CD4-positive, alpha-beta T cell (primary cell): ENCODE measurements at regions not wholly inside any gene's neighbourhood (a gene's known extent, or its start where the extent isn't known, plus 50 kb on each side); places are given as distances from the start of the nearest gene placed in this dataset.

ENCODE experiments used
- ATAC-seq: fragments of 200-7000 bp; cut with Tn5 transposase; one replicate; pipeline ENCODE4 v1.10.0; 2022; ENCODE audit warnings: mild to moderate bottlenecking; ENCODE audit not compliant: poor library complexity
- CTCF ChIA-PET: fragments of 350-600 bp; sonication (Branson Sonifier 250); formaldehyde crosslinking; loops from one replicate; lab custom pipeline; 2021; ENCODE audit warnings: antibody characterized with exemption, inconsistent platforms; lab: Charles Lee
- POLR2A ChIA-PET: fragments of 350-600 bp; sonication (Branson Sonifier 250); formaldehyde crosslinking; loops from one replicate; lab custom pipeline; 2021; ENCODE audit warnings: antibody characterized with exemption, inconsistent platforms; lab: Charles Lee
- DNase-seq, 14 experiments: peaks; one replicate each; pipeline ENCODE4 v3.0.0-alpha.2; 2013 to 2020; ENCODE audit warnings: mixed read lengths in 2 of 14
- H3K27ac ChIP-seq, 2 donors: one replicate each; pipeline versions ENCODE4 v1.5.1 to v1.7.0; 2013; ENCODE audit warnings: low read length in 2 of 2, low read depth in 1 of 2, mild to moderate bottlenecking in 1 of 2
- H3K27me3 ChIP-seq, 2 experiments: 1 replicate in 1 of 2; 2 replicates in 1 of 2; pipeline versions ENCODE4 v1.6.1 to v1.7.0; 2013; ENCODE audit warnings: low read length in 2 of 2, control low read depth in 1 of 2, mild to moderate bottlenecking in 1 of 2, moderate library complexity in 1 of 2; ENCODE audit not compliant: insufficient read depth in 2 of 2, control insufficient read depth in 1 of 2
- H3K36me3 ChIP-seq: one replicate; pipeline ENCODE4 v1.6.1; 2013; ENCODE audit warnings: low read length, control low read depth; ENCODE audit not compliant: insufficient read depth
- H3K4me1 ChIP-seq: one replicate; pipeline ENCODE4 v1.6.1; 2013; ENCODE audit warnings: low read length, control low read depth; ENCODE audit not compliant: insufficient read depth
- H3K4me3 ChIP-seq: one replicate; pipeline ENCODE4 v1.5.1; 2013; ENCODE audit warnings: mild to moderate bottlenecking, low read length, moderate library complexity
- H3K9me3 ChIP-seq, 2 experiments: 1 replicate in 1 of 2; 2 replicates in 1 of 2; pipeline versions ENCODE4 v1.6.1 to v1.7.0; 2013; ENCODE audit warnings: low read length in 2 of 2, mild to moderate bottlenecking in 2 of 2, control low read depth in 1 of 2, moderate library complexity in 1 of 2; ENCODE audit not compliant: control insufficient read depth in 1 of 2, insufficient read depth in 1 of 2
- H3K27ac Mint-ChIP-seq: one replicate; pipeline ENCODE4 v1.8.0; 2020; ENCODE audit warnings: mixed read lengths
- H3K27me3 Mint-ChIP-seq: one replicate; pipeline ENCODE4 v1.8.0; 2021; ENCODE audit warnings: mixed read lengths
- H3K36me3 Mint-ChIP-seq: one replicate; pipeline ENCODE4 v1.8.0; 2021; ENCODE audit warnings: low read depth, mixed read lengths
- H3K4me1 Mint-ChIP-seq: one replicate; pipeline ENCODE4 v1.8.0; 2021; ENCODE audit warnings: low read depth, mixed read lengths
- H3K4me3 Mint-ChIP-seq: one replicate; pipeline ENCODE4 v1.8.0; 2020; ENCODE audit warnings: mild to moderate bottlenecking, mixed read lengths
- H3K9me3 Mint-ChIP-seq: one replicate; pipeline ENCODE4 v1.8.0; 2020; ENCODE audit warnings: mixed read lengths
- intact Hi-C, 2 experiments: fragments of 100-400 bp; cut with DNase I in 1 of 2; cut with micrococcal nuclease in 1 of 2; formaldehyde crosslinking; loops; one replicate each; pipeline versions ENCODE4 v1.15.1 to v1.9.0; 2023 to 2025; cut with DNase I, micrococcal nuclease
- TF ChIP-seq, protein P1 (sequence below): fragments of 200-600 bp; IDR thresholded peaks from one replicate; pipeline ENCODE4 v1.8.0; 2022; ENCODE audit warnings: antibody characterized with exemption, mild to moderate bottlenecking

DNA sequence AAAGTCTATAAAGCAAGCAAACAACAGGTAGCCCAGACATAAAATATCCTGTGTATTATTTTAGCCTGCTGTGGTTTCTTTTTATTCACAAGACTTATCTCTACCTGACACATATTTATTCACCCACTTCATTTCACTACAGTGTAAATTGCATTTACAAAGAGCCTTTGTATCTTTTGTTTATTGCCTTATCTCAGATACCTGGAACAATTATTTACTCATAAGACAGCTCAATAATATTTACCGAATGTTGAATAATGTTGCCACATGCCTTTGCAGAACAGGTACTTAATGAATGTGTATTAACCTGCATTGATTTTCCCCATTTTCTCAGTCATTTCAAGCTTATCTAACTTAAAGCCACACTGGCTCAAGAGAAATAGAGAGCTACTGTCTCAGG, 603.6 kb downstream of the FBXO15 start:
- intact Hi-C loops: no loop called here
- Histone ChIP-seq H3K4me3 (no peak overlapping the region), H3K27ac (no peak overlapping the region), H3K27me3 (no peaks in the 10 kb centered on the region), H3K4me1 (no peaks in the 10 kb centered on the region), H3K9me3 (peaks cover 0 to 5% of the 10 kb centered on the region in 2 experiments), H3K36me3 (no peaks in the 10 kb centered on the region)
- Mint-ChIP-seq H3K4me3 (no peak overlapping the region), H3K27me3 (no peaks in the 10 kb centered on the region), H3K36me3 (no peaks in the 10 kb centered on the region), H3K9me3 (no peaks in the 10 kb centered on the region), H3K4me1 (no peaks in the 10 kb centered on the region), H3K27ac (no peak overlapping the region)
- no peak for DNase-seq
- CTCF ChIA-PET: no interaction called here
- TF ChIP-seq, protein P1, sequence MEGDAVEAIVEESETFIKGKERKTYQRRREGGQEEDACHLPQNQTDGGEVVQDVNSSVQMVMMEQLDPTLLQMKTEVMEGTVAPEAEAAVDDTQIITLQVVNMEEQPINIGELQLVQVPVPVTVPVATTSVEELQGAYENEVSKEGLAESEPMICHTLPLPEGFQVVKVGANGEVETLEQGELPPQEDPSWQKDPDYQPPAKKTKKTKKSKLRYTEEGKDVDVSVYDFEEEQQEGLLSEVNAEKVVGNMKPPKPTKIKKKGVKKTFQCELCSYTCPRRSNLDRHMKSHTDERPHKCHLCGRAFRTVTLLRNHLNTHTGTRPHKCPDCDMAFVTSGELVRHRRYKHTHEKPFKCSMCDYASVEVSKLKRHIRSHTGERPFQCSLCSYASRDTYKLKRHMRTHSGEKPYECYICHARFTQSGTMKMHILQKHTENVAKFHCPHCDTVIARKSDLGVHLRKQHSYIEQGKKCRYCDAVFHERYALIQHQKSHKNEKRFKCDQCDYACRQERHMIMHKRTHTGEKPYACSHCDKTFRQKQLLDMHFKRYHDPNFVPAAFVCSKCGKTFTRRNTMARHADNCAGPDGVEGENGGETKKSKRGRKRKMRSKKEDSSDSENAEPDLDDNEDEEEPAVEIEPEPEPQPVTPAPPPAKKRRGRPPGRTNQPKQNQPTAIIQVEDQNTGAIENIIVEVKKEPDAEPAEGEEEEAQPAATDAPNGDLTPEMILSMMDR: no peak
- POLR2A ChIA-PET: no interaction called here
- ATAC-seq: no peak

DNA sequence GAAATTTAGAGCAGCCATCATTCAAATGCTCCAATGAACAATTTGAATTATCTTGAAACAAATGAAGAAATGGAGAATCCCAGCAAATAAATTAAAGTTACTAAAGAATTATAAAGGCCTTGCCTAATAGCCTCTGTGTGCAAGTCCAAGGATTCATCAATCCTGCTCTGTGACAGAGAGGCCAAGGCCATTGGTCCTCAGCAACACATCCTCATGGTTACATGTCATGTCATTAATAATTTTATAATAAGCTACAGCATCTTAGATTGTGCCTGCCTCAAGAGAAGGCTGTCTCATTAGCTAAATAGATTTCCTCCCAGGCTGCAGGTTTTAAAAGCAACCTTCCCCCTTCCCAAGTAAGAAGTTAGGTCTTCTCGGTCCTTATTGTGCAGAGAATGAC, 611.6 kb downstream of the FBXO15 start:
- intact Hi-C loops: no loop called here
- no peaks in the 10 kb centered on the region for H3K27me3 ChIP-seq
- TF ChIP-seq, protein P1: no peak
- no peak overlapping the region for H3K27ac ChIP-seq
- no peak overlapping the region for H3K4me3 ChIP-seq
- no peaks in the 10 kb centered on the region for H3K36me3 ChIP-seq
- peaks cover 2% of the 10 kb centered on the region for H3K9me3 Mint-ChIP-seq
- ATAC-seq (no peak), DNase-seq (no peak)
- no peaks in the 10 kb centered on the region for H3K4me1 Mint-ChIP-seq
- H3K27me3 Mint-ChIP-seq: no peaks in the 10 kb centered on the region
- CTCF ChIA-PET: no interaction called here
- H3K36me3 Mint-ChIP-seq: no peaks in the 10 kb centered on the region
- H3K27ac Mint-ChIP-seq: no peak overlapping the region
- H3K4me3 Mint-ChIP-seq: no peak overlapping the region
- POLR2A ChIA-PET: no interaction called here
- no peaks in the 10 kb centered on the region for H3K4me1 ChIP-seq
- H3K9me3 ChIP-seq: peaks cover 0 to 6% of the 10 kb centered on the region in 2 experiments

DNA sequence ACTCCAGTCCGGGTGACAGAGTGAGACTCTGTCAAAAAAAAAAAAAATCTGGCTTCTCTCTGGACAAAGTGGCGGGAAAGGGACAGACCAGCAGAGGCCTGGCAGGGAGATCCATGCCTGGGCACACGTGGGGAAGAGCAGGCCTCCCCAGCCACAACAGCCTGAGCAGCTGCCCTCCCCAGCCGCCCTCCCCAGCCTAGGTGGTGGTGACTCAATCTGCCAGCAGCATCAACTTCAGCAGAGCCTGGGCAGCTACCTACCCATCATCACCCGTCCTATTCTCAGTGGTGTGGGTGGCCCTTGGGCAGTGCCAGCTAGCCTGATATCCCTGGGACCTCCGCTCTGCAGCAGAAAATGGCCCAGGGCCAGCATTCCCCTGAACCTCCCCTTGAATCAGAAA, 612.4 kb downstream of the FBXO15 start:
- Histone ChIP-seq H3K36me3 (no peaks in the 10 kb centered on the region), H3K27ac (no peak overlapping the region), H3K27me3 (no peaks in the 10 kb centered on the region), H3K4me1 (no peaks in the 10 kb centered on the region), H3K4me3 (no peak overlapping the region), H3K9me3 (peaks cover 0 to 6% of the 10 kb centered on the region in 2 experiments)
- ChIA-PET POLR2A (no interaction called here), CTCF (no interaction called here)
- no peaks in the 10 kb centered on the region for H3K27me3 Mint-ChIP-seq
- intact Hi-C loops: no loop called here
- H3K9me3 Mint-ChIP-seq: peaks cover 2% of the 10 kb centered on the region
- no peaks in the 10 kb centered on the region for H3K36me3 Mint-ChIP-seq
- TF ChIP-seq, protein P1: no peak
- DNase-seq (no peak), ATAC-seq (no peak)
- H3K27ac Mint-ChIP-seq: no peak overlapping the region
- H3K4me1 Mint-ChIP-seq: no peaks in the 10 kb centered on the region
- no peak overlapping the region for H3K4me3 Mint-ChIP-seq
